ENCODE measurements at regions not wholly inside any gene's neighbourhood (a gene's known extent, or its start where the extent isn't known, plus 50 kb on each side); places are given as distances from the start of the nearest gene placed in this dataset.

- TF ChIP-seq PATZ1 (tag by site-specific recombination; IDR thresholded peaks at IDR 0.05) (no peak), ZBTB20 (tag by site-specific recombination; IDR thresholded peaks at IDR 0.05) (no peak)
Observed at GRCh38 chr20:12036142-12036541, 118.4 kb downstream of the BTBD3 start (continued).

DNA sequence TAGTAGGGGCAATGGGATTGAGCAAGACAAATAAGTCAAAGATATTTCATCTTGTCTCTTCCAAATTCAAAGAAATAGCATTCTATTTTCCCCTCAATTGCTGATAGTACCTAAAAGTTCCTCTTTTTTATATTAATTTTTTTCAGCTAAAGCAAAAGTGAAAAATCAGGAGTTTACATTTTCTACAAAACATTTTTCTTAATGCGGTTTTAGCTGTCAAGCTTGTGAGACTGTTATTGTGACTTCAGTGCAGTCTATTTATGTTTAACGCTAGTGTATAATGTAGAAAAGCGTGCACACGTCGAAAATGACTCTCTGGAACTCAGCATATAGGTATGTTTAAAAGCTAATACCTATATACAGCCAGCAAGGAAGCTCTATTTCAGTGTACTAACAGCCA is 119.8 kb downstream of the BTBD3 start:
- TF ChIP-seq ZNF558 (tag by site-specific recombination; IDR thresholded peaks at IDR 0.05) (no peak), ZNF10 (tag by site-specific recombination; IDR thresholded peaks at IDR 0.05) (no peak), ZNF354C (tag by site-specific recombination; IDR thresholded peaks at IDR 0.05; ENCODE audit: borderline replicate concordance, low read depth) (no peak), YY2 (tag by site-specific recombination; IDR thresholded peaks at IDR 0.05) (no peak), ELK4 (IDR thresholded peaks at IDR 0.05; ENCODE audit: borderline replicate concordance, low read depth, low read length) (no peak), FEZF1 (tag by site-specific recombination; IDR thresholded peaks at IDR 0.05) (no peak), RBAK (tag by site-specific recombination; IDR thresholded peaks at IDR 0.05) (no peak), ZNF623 (tag by site-specific recombination; IDR thresholded peaks at IDR 0.05) (no peak), ZNF596 (tag by site-specific recombination; IDR thresholded peaks at IDR 0.05) (no peak), ZBTB26 (tag by site-specific recombination; optimal IDR thresholded peaks at IDR 0.05) (no peak), ZNF621 (tag by site-specific recombination; IDR thresholded peaks at IDR 0.05) (no peak), GLIS2 (tag by site-specific recombination; IDR thresholded peaks at IDR 0.05) (no peak)
- TF ChIP-seq, protein P1, sequence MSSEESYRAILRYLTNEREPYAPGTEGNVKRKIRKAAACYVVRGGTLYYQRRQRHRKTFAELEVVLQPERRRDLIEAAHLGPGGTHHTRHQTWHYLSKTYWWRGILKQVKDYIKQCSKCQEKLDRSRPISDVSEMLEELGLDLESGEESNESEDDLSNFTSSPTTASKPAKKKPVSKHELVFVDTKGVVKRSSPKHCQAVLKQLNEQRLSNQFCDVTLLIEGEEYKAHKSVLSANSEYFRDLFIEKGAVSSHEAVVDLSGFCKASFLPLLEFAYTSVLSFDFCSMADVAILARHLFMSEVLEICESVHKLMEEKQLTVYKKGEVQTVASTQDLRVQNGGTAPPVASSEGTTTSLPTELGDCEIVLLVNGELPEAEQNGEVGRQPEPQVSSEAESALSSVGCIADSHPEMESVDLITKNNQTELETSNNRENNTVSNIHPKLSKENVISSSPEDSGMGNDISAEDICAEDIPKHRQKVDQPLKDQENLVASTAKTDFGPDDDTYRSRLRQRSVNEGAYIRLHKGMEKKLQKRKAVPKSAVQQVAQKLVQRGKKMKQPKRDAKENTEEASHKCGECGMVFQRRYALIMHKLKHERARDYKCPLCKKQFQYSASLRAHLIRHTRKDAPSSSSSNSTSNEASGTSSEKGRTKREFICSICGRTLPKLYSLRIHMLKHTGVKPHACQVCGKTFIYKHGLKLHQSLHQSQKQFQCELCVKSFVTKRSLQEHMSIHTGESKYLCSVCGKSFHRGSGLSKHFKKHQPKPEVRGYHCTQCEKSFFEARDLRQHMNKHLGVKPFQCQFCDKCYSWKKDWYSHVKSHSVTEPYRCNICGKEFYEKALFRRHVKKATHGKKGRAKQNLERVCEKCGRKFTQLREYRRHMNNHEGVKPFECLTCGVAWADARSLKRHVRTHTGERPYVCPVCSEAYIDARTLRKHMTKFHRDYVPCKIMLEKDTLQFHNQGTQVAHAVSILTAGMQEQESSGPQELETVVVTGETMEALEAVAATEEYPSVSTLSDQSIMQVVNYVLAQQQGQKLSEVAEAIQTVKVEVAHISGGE (tag by site-specific recombination; conservative IDR thresholded peaks at IDR 0.05; ENCODE audit: low read depth) = no peak
- TF ChIP-seq, protein P2, sequence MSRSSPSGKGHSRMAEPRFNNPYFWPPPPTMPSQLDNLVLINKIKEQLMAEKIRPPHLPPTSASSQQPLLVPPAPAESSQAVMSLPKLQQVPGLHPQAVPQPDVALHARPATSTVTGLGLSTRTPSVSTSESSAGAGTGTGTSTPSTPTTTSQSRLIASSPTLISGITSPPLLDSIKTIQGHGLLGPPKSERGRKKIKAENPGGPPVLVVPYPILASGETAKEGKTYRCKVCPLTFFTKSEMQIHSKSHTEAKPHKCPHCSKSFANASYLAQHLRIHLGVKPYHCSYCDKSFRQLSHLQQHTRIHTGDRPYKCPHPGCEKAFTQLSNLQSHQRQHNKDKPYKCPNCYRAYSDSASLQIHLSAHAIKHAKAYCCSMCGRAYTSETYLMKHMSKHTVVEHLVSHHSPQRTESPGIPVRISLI (tag by site-specific recombination; IDR thresholded peaks at IDR 0.05) = no peak
- H3K9me3 ChIP-seq (ENCODE audit: control insufficient read depth, insufficient read depth, low read depth, low read length) = no peaks in the 10 kb centered on the region
- no peaks in the 10 kb centered on the region for H3K4me1 ChIP-seq (ENCODE audit: control insufficient read depth, insufficient read depth, low read length)
- H3K4me3 ChIP-seq (ENCODE audit: low read depth, low read length) = no peak overlapping the region
- POLR2A ChIA-PET = no interaction called here
- H3K27ac ChIP-seq (ENCODE audit: extremely low read depth, low read depth, low read length) = no peak overlapping the region
- H3K36me3 ChIP-seq (ENCODE audit: control insufficient read depth in 2 of 2, insufficient read depth in 1 of 2, low read length in 2 of 2) = no peaks in the 10 kb centered on the region
- CTCF ChIA-PET = interaction anchor here (0.6 to 1.1 kb wide), 2 partner anchors 26 to 449 kb away, joined by 3 read pairs; no protein-coding TSS in a partner anchor
